ENCODE measurements at regions not wholly inside any gene's neighbourhood (a gene's known extent, or its start where the extent isn't known, plus 50 kb on each side); places are given as distances from the start of the nearest gene placed in this dataset.

GRCh38 chr12:105455261-105455660, 124.8 kb downstream of the C12orf75 start:
- DNase-seq: no peak
- intact Hi-C loops (cut with DNase I; ENCODE audit: low total_unique reads): no loop called here
- Histone ChIP-seq H3K36me3 (no peaks in the 10 kb centered on the region), H3K4me1 (no peaks in the 10 kb centered on the region), H3K4me3 (no peak overlapping the region), H3K27me3 (no peaks in the 10 kb centered on the region), H3K27ac (no peak overlapping the region), H3K9me3 (no peaks in the 10 kb centered on the region)
- no peak for TF ChIP-seq CTCF (IDR thresholded peaks at IDR 0.05)
- TF ChIP-seq POLR2A (IDR thresholded peaks at IDR 0.05): no peak

- Histone ChIP-seq H3K27me3 (no peaks in the 10 kb centered on the region), H3K36me3 (no peaks in the 10 kb centered on the region), H3K9me3 (no peaks in the 10 kb centered on the region), H3K27ac (no peak overlapping the region), H3K4me1 (no peaks in the 10 kb centered on the region), H3K4me3 (no peak overlapping the region)
- intact Hi-C loops (cut with DNase I; ENCODE audit: low total_unique reads): no loop called here
- DNase-seq: no peak
- TF ChIP-seq POLR2A (IDR thresholded peaks at IDR 0.05) (no peak), CTCF (IDR thresholded peaks at IDR 0.05) (no peak)
These were observed 126.5 kb downstream of the C12orf75 start for GRCh38 chr12:105457026-105457425.

GRCh38 chr12:105459760-105460330, 129.4 kb downstream of the C12orf75 start:
- intact Hi-C loops (cut with DNase I; ENCODE audit: low total_unique reads): no loop called here
- peak overlapping the region in 1 of 2 donors; percentile 34 for H3K27ac ChIP-seq

GRCh38 chr12:105461271-105461943, 130.9 kb downstream of the C12orf75 start:
- no peaks in the 10 kb centered on the region for H3K27me3 ChIP-seq
- H3K9me3 ChIP-seq: no peaks in the 10 kb centered on the region
- no peaks in the 10 kb centered on the region for H3K36me3 ChIP-seq
- intact Hi-C loops (cut with DNase I; ENCODE audit: low total_unique reads): no loop called here
- no peaks in the 10 kb centered on the region for H3K4me1 ChIP-seq
- no peak for TF ChIP-seq CTCF (IDR thresholded peaks at IDR 0.05)
- TF ChIP-seq POLR2A (IDR thresholded peaks at IDR 0.05): no peak
- H3K4me3 ChIP-seq: no peak overlapping the region
- H3K27ac ChIP-seq: no peak overlapping the region
- no peak for DNase-seq

More at GRCh38 chr12:105459760-105460330, 129.4 kb downstream of the C12orf75 start:
- no peaks in the 10 kb centered on the region for H3K9me3 ChIP-seq
- H3K27me3 ChIP-seq: no peaks in the 10 kb centered on the region
- TF ChIP-seq POLR2A (IDR thresholded peaks at IDR 0.05): no peak
- TF ChIP-seq CTCF (IDR thresholded peaks at IDR 0.05): no peak
- no peak overlapping the region for H3K4me3 ChIP-seq
- H3K36me3 ChIP-seq: no peaks in the 10 kb centered on the region
- DNase-seq: no peak
- no peaks in the 10 kb centered on the region for H3K4me1 ChIP-seq

- H3K36me3 ChIP-seq: no peaks in the 10 kb centered on the region
- H3K4me3 ChIP-seq: no peak overlapping the region
- intact Hi-C loops (cut with DNase I; ENCODE audit: low total_unique reads): no loop called here
- H3K27ac ChIP-seq: no peak overlapping the region
- no peaks in the 10 kb centered on the region for H3K4me1 ChIP-seq
- DNase-seq: no peak
- no peaks in the 10 kb centered on the region for H3K27me3 ChIP-seq
- TF ChIP-seq POLR2A (IDR thresholded peaks at IDR 0.05) (no peak), CTCF (IDR thresholded peaks at IDR 0.05) (no peak)
- no peaks in the 10 kb centered on the region for H3K9me3 ChIP-seq
These were observed 131.7 kb downstream of the C12orf75 start for GRCh38 chr12:105461944-105462762.

Data from uterus (tissue), 3 donors.